HepG2 (cell line): ENCODE measurements at regions not wholly inside any gene's neighbourhood (a gene's known extent, or its start where the extent isn't known, plus 50 kb on each side); places are given as distances from the start of the nearest gene placed in this dataset.

Source experiments
- AHDC1 ChIP-seq: sonication (generic); formaldehyde crosslinking; IDR thresholded peaks from 2 replicates; pipeline ENCODE4 v1.5.1; 2020; ENCODE audit warnings: mild to moderate bottlenecking, missing genetic modification reagents, borderline replicate concordance
- CEBPZ ChIP-seq: IDR thresholded peaks from 2 replicates; pipeline ENCODE4 v1.6.1; 2012; ENCODE audit warnings: low read length, improper control_type of control experiment
- CTCF ChIP-seq: sonication (generic); formaldehyde crosslinking; IDR thresholded peaks from 2 replicates; pipeline ENCODE4 v1.5.0; 2020; ENCODE audit warnings: mild to moderate bottlenecking, missing genetic modification reagents, moderate library complexity
- ESRRA ChIP-seq: sonication (generic); formaldehyde crosslinking; IDR thresholded peaks from 2 replicates; pipeline ENCODE4 v1.5.1; 2020; ENCODE audit warnings: mild to moderate bottlenecking, low read depth, missing genetic modification reagents
- POLR2A ChIP-seq, 2 experiments: IDR thresholded peaks; 2 replicates each; pipeline ENCODE4 v1.6.1; 2011; ENCODE audit warnings: low read depth in 2 of 2, low read length in 2 of 2, mild to moderate bottlenecking in 1 of 2, moderate library complexity in 1 of 2; ENCODE audit not compliant: insufficient read depth in 1 of 2
- TOPORS ChIP-seq: sonication (generic); formaldehyde crosslinking; IDR thresholded peaks from 2 replicates; pipeline ENCODE4 v1.8.0; 2023; ENCODE audit warnings: mild to moderate bottlenecking, missing genetic modification reagents
- ZNF232 ChIP-seq: sonication (generic); formaldehyde crosslinking; IDR thresholded peaks from 2 replicates; pipeline ENCODE4 v1.4.0; 2020; ENCODE audit warnings: missing genetic modification reagents, borderline replicate concordance

GRCh38 chr6:19734061-19734460 lies 103.1 kb upstream of the ID4 start:
- TF ChIP-seq CTCF (CRISPR knock-in tag) (no peak), POLR2A (IDR thresholded peaks at IDR 0.05; ENCODE audit: insufficient read depth in 1 of 2, low read depth in 2 of 2, low read length in 2 of 2) (no peak), ZNF232 (no peak), ESRRA (CRISPR knock-in tag) (no peak), TOPORS (no peak), AHDC1 (no peak), CEBPZ (no peak)
